Muscle layer of duodenum (tissue), 2 donors: ENCODE measurements at regions not wholly inside any gene's neighbourhood (a gene's known extent, or its start where the extent isn't known, plus 50 kb on each side); places are given as distances from the start of the nearest gene placed in this dataset.

Experiments used
- H3K27ac ChIP-seq: one replicate; pipeline ENCODE4 v1.7.0; 2013; ENCODE audit warnings: mild to moderate bottlenecking, low read length
- H3K27me3 ChIP-seq: one replicate; pipeline ENCODE4 v1.7.0; 2013; ENCODE audit warnings: low read depth, mild to moderate bottlenecking, control low read depth, low read length
- H3K36me3 ChIP-seq, 2 donors: one replicate each; pipeline ENCODE4 v1.7.0; 2013; ENCODE audit warnings: low read length in 2 of 2, control low read depth in 1 of 2, mild to moderate bottlenecking in 1 of 2; ENCODE audit not compliant: insufficient read depth in 2 of 2, control insufficient read depth in 1 of 2
- H3K4me1 ChIP-seq, 2 donors: one replicate each; pipeline ENCODE4 v1.7.0; 2013; ENCODE audit warnings: low read length in 2 of 2, mild to moderate bottlenecking in 2 of 2, control low read depth in 1 of 2, moderate library complexity in 1 of 2; ENCODE audit not compliant: insufficient read depth in 2 of 2, control insufficient read depth in 1 of 2
- H3K4me3 ChIP-seq, 2 donors: one replicate each; pipeline ENCODE4 v1.7.0; 2013; ENCODE audit warnings: low read length in 2 of 2, low read depth in 1 of 2, mild to moderate bottlenecking in 1 of 2
- H3K9me3 ChIP-seq, 2 donors: one replicate each; pipeline ENCODE4 v1.7.0; 2013; ENCODE audit warnings: low read length in 2 of 2, control low read depth in 1 of 2, mild to moderate bottlenecking in 1 of 2; ENCODE audit not compliant: control insufficient read depth in 1 of 2
- donor health status: healthy.

- Histone ChIP-seq H3K4me1 (peaks cover 0 to 18% of the 10 kb centered on the region in 2 donors), H3K27me3 (no peaks in the 10 kb centered on the region), H3K9me3 (no peaks in the 10 kb centered on the region), H3K27ac (peak overlapping the region; percentile 93), H3K4me3 (peak overlapping the region in 1 of 2 donors; percentile 21), H3K36me3 (no peaks in the 10 kb centered on the region)
Measured at GRCh38 chr2:239814861-239815601, 210.1 kb downstream of the NDUFA10 start.

- no peaks in the 10 kb centered on the region for H3K36me3 ChIP-seq
- no peaks in the 10 kb centered on the region for H3K27me3 ChIP-seq
- H3K4me3 ChIP-seq, result no peak overlapping the region
- H3K9me3 ChIP-seq, result no peaks in the 10 kb centered on the region
- peaks cover 0 to 18% of the 10 kb centered on the region in 2 donors for H3K4me1 ChIP-seq
- peak overlapping the region; percentile 93 for H3K27ac ChIP-seq
Measured at GRCh38 chr2:239814116-239814860, 210.9 kb downstream of the NDUFA10 start.

GRCh38 chr2:239813261-239814115 is 211.7 kb downstream of the NDUFA10 start:
- Histone ChIP-seq H3K9me3 (no peaks in the 10 kb centered on the region), H3K36me3 (no peaks in the 10 kb centered on the region), H3K4me3 (no peak overlapping the region), H3K27ac (peak overlapping the region; percentile 93), H3K4me1 (peaks cover 0 to 18% of the 10 kb centered on the region in 2 donors), H3K27me3 (no peaks in the 10 kb centered on the region)

GRCh38 chr2:239811806-239812560 is 213.2 kb downstream of the NDUFA10 start:
- Histone ChIP-seq H3K4me1 (peaks cover 0 to 18% of the 10 kb centered on the region in 2 donors), H3K27ac (no peak overlapping the region)

GRCh38 chr2:239811111-239811781 is 213.9 kb downstream of the NDUFA10 start:
- Histone ChIP-seq H3K27me3 (no peaks in the 10 kb centered on the region), H3K36me3 (no peaks in the 10 kb centered on the region), H3K4me3 (no peak overlapping the region), H3K9me3 (no peaks in the 10 kb centered on the region), H3K4me1 (peaks cover 0 to 18% of the 10 kb centered on the region in 2 donors), H3K27ac (no peak overlapping the region)

More at GRCh38 chr2:239811806-239812560, 213.2 kb downstream of the NDUFA10 start:
- Histone ChIP-seq H3K36me3 (no peaks in the 10 kb centered on the region), H3K27me3 (no peaks in the 10 kb centered on the region), H3K4me3 (no peak overlapping the region), H3K9me3 (no peaks in the 10 kb centered on the region)

- H3K27ac ChIP-seq, result no peak overlapping the region
- H3K27me3 ChIP-seq, result no peaks in the 10 kb centered on the region
- no peaks in the 10 kb centered on the region for H3K9me3 ChIP-seq
- peaks cover 0 to 9% of the 10 kb centered on the region in 2 donors for H3K4me1 ChIP-seq
- no peak overlapping the region for H3K4me3 ChIP-seq
- no peaks in the 10 kb centered on the region for H3K36me3 ChIP-seq
Measured at GRCh38 chr2:239809391-239809790, 215.8 kb downstream of the NDUFA10 start.

GRCh38 chr2:239807568-239807967 is 217.6 kb downstream of the NDUFA10 start:
- H3K9me3 ChIP-seq, result no peaks in the 10 kb centered on the region
- no peak overlapping the region for H3K27ac ChIP-seq
- no peaks in the 10 kb centered on the region for H3K36me3 ChIP-seq
- H3K27me3 ChIP-seq, result no peaks in the 10 kb centered on the region
- no peaks in the 10 kb centered on the region for H3K4me1 ChIP-seq
- no peak overlapping the region for H3K4me3 ChIP-seq

GRCh38 chr2:239806758-239807434 is 218.2 kb downstream of the NDUFA10 start:
- Histone ChIP-seq H3K4me3 (no peak overlapping the region), H3K4me1 (no peaks in the 10 kb centered on the region), H3K9me3 (no peaks in the 10 kb centered on the region), H3K36me3 (no peaks in the 10 kb centered on the region), H3K27ac (no peak overlapping the region), H3K27me3 (no peaks in the 10 kb centered on the region)

- Histone ChIP-seq H3K36me3 (no peaks in the 10 kb centered on the region), H3K27me3 (no peaks in the 10 kb centered on the region), H3K9me3 (no peaks in the 10 kb centered on the region), H3K4me3 (no peak overlapping the region), H3K27ac (no peak overlapping the region), H3K4me1 (no peaks in the 10 kb centered on the region)
Measured at GRCh38 chr2:239806276-239806675, 218.9 kb downstream of the NDUFA10 start.

- no peaks in the 10 kb centered on the region for H3K27me3 ChIP-seq
- no peaks in the 10 kb centered on the region for H3K4me1 ChIP-seq
- H3K27ac ChIP-seq, result no peak overlapping the region
- H3K36me3 ChIP-seq, result no peaks in the 10 kb centered on the region
- H3K9me3 ChIP-seq, result no peaks in the 10 kb centered on the region
- H3K4me3 ChIP-seq, result no peak overlapping the region
Measured at GRCh38 chr2:239805414-239805813, 219.7 kb downstream of the NDUFA10 start.
